Neural crest cell (in vitro differentiated cells): ENCODE measurements at regions not wholly inside any gene's neighbourhood (a gene's known extent, or its start where the extent isn't known, plus 50 kb on each side); places are given as distances from the start of the nearest gene placed in this dataset.

ENCODE experiments used
- DNase-seq: peaks from one replicate; pipeline ENCODE4 v3.0.0; 2021; ENCODE audit warnings: low read depth, mixed read lengths, low spot score
- H3K27ac Mint-ChIP-seq: one replicate; pipeline ENCODE4 v1.8.0; 2021; ENCODE audit warnings: mild to moderate bottlenecking, mixed read lengths; ENCODE audit not compliant: unreplicated experiment
- H3K27me3 Mint-ChIP-seq: 2 replicates; pipeline ENCODE4 v1.8.0; 2021; ENCODE audit warnings: low read depth, mild to moderate bottlenecking, mixed read lengths
- H3K36me3 Mint-ChIP-seq: 2 replicates; pipeline ENCODE4 v1.8.0; 2021; ENCODE audit warnings: low read depth, mild to moderate bottlenecking, mixed read lengths
- H3K4me1 Mint-ChIP-seq: 2 replicates; pipeline ENCODE4 v1.8.0; 2021; ENCODE audit warnings: mixed read lengths
- H3K4me3 Mint-ChIP-seq: one replicate; pipeline ENCODE4 v1.8.0; 2021; ENCODE audit warnings: mild to moderate bottlenecking, mixed read lengths
- H3K9me3 Mint-ChIP-seq: 2 replicates; pipeline ENCODE4 v1.8.0; 2021; ENCODE audit warnings: mixed read lengths
- CTCF ChIP-seq: fragments of 200-600 bp; sonication (generic); conservative IDR thresholded peaks from 2 replicates; pipeline ENCODE4 v1.5.0; 2021; ENCODE audit warnings: antibody characterized with exemption, mild to moderate bottlenecking

GRCh38 chr3:110779581-110779980 is 292.0 kb upstream of the NECTIN3 start:
- Mint-ChIP-seq H3K4me1 (peaks cover 49% of the 10 kb centered on the region), H3K9me3 (peaks cover 5% of the 10 kb centered on the region), H3K27ac (no peak overlapping the region), H3K4me3 (no peak overlapping the region), H3K36me3 (peaks cover 8% of the 10 kb centered on the region), H3K27me3 (no peaks in the 10 kb centered on the region)
- no peak for DNase-seq
- no peak for TF ChIP-seq CTCF

- DNase-seq: no peak
- Mint-ChIP-seq H3K27me3 (no peaks in the 10 kb centered on the region), H3K4me3 (peak overlapping the region; percentile 63), H3K36me3 (peaks cover 24% of the 10 kb centered on the region), H3K27ac (peak overlapping the region; percentile 79), H3K4me1 (peaks cover 42% of the 10 kb centered on the region), H3K9me3 (peaks cover 14% of the 10 kb centered on the region)
- no peak for TF ChIP-seq CTCF
These were observed 288.1 kb upstream of the NECTIN3 start for GRCh38 chr3:110783541-110783940.

GRCh38 chr3:110788794-110789193 is 282.8 kb upstream of the NECTIN3 start:
- H3K27ac Mint-ChIP-seq: no peak overlapping the region
- TF ChIP-seq CTCF: no peak
- H3K9me3 Mint-ChIP-seq: peaks cover 14% of the 10 kb centered on the region
- no peak for DNase-seq
- H3K4me1 Mint-ChIP-seq: peaks cover 26% of the 10 kb centered on the region
- H3K36me3 Mint-ChIP-seq: peaks cover 27% of the 10 kb centered on the region
- H3K4me3 Mint-ChIP-seq: no peak overlapping the region
- H3K27me3 Mint-ChIP-seq: no peaks in the 10 kb centered on the region

GRCh38 chr3:110789315-110789714 is 282.3 kb upstream of the NECTIN3 start:
- H3K9me3 Mint-ChIP-seq: peaks cover 14% of the 10 kb centered on the region
- H3K27ac Mint-ChIP-seq: no peak overlapping the region
- TF ChIP-seq CTCF: no peak
- no peak overlapping the region for H3K4me3 Mint-ChIP-seq
- no peak for DNase-seq
- H3K4me1 Mint-ChIP-seq: peaks cover 23% of the 10 kb centered on the region
- no peaks in the 10 kb centered on the region for H3K27me3 Mint-ChIP-seq
- peaks cover 27% of the 10 kb centered on the region for H3K36me3 Mint-ChIP-seq

- H3K9me3 Mint-ChIP-seq: peaks cover 8% of the 10 kb centered on the region
- peaks cover 23% of the 10 kb centered on the region for H3K36me3 Mint-ChIP-seq
- TF ChIP-seq CTCF: no peak
- H3K4me1 Mint-ChIP-seq: peaks cover 19% of the 10 kb centered on the region
- peak overlapping the region; percentile 85 for H3K27ac Mint-ChIP-seq
- peak overlapping the region; percentile 18 for H3K4me3 Mint-ChIP-seq
- no peak for DNase-seq
- H3K27me3 Mint-ChIP-seq: no peaks in the 10 kb centered on the region
These were observed 281.0 kb upstream of the NECTIN3 start for GRCh38 chr3:110790631-110791030.
